H9 (cell line): ENCODE measurements at regions not wholly inside any gene's neighbourhood (a gene's known extent, or its start where the extent isn't known, plus 50 kb on each side); places are given as distances from the start of the nearest gene placed in this dataset.

Source experiments
- DNase-seq: peaks from one replicate; pipeline ENCODE4 v3.0.0-alpha.2; 2017
- H2AFZ ChIP-seq: one replicate; pipeline ENCODE4 v1.6.1; 2013; ENCODE audit warnings: mild to moderate bottlenecking, low read length, control low read depth, moderate library complexity
- H2AK5ac ChIP-seq: 2 replicates; pipeline ENCODE4 v1.6.1; 2013; ENCODE audit warnings: low read length, control low read depth, mixed read lengths; ENCODE audit not compliant: insufficient read length
- H2BK120ac ChIP-seq: one replicate; pipeline ENCODE4 v1.6.1; 2013; ENCODE audit warnings: low read depth, mild to moderate bottlenecking, low read length, control low read depth, inconsistent platforms; ENCODE audit not compliant: poor library complexity, severe bottlenecking
- H2BK12ac ChIP-seq: 2 replicates; pipeline ENCODE4 v1.6.1; 2013; ENCODE audit warnings: low read length, control low read depth, mixed read lengths, low read depth; ENCODE audit not compliant: insufficient read length
- H2BK15ac ChIP-seq: 2 replicates; pipeline ENCODE4 v1.6.1; 2013; ENCODE audit warnings: low read depth, low read length, control low read depth
- H2BK20ac ChIP-seq: one replicate; pipeline ENCODE4 v1.6.1; 2013; ENCODE audit warnings: low read depth, mild to moderate bottlenecking, low read length, control low read depth, inconsistent platforms; ENCODE audit not compliant: poor library complexity, severe bottlenecking
- H2BK5ac ChIP-seq: 2 replicates; pipeline ENCODE4 v1.6.1; 2013; ENCODE audit warnings: low read length, control low read depth, mixed read lengths; ENCODE audit not compliant: insufficient read length
- H3K14ac ChIP-seq: 2 replicates; pipeline ENCODE4 v1.6.1; 2013; ENCODE audit warnings: low read length, control low read depth; ENCODE audit not compliant: insufficient read depth
- H3K18ac ChIP-seq: 2 replicates; pipeline ENCODE4 v1.6.1; 2013; ENCODE audit warnings: low read depth, mild to moderate bottlenecking, mixed read lengths, low read length, control low read depth; ENCODE audit not compliant: insufficient read length
- H3K23ac ChIP-seq: 2 replicates; pipeline ENCODE4 v1.6.1; 2013; ENCODE audit warnings: low read length, control low read depth, mixed read lengths, low read depth; ENCODE audit not compliant: insufficient read length
- H3K23me2 ChIP-seq: 2 replicates; pipeline ENCODE4 v1.6.1; 2013; ENCODE audit warnings: low read depth, mild to moderate bottlenecking, mixed read lengths, low read length, control low read depth; ENCODE audit not compliant: insufficient read length, poor library complexity, severe bottlenecking
- H3K27ac ChIP-seq: 2 replicates; pipeline ENCODE4 v1.5.1; 2013; ENCODE audit warnings: low read length, control low read depth, mixed read lengths, low read depth; ENCODE audit not compliant: insufficient read length
- H3K27me3 ChIP-seq: 2 replicates; pipeline ENCODE4 v1.6.1; 2013; ENCODE audit warnings: low read length, control low read depth, inconsistent platforms; ENCODE audit not compliant: insufficient read depth
- H3K4ac ChIP-seq: 2 replicates; pipeline ENCODE4 v1.6.1; 2013; ENCODE audit warnings: low read depth, mild to moderate bottlenecking, control low read depth, inconsistent platforms, low read length, moderate library complexity
- H3K4me1 ChIP-seq: 2 replicates; pipeline ENCODE4 v1.6.1; 2013; ENCODE audit warnings: low read length, control low read depth, inconsistent platforms; ENCODE audit not compliant: insufficient read depth
- H3K4me2 ChIP-seq: 2 replicates; pipeline ENCODE4 v1.6.1; 2013; ENCODE audit warnings: low read length, control low read depth, mixed read lengths; ENCODE audit not compliant: insufficient read length, insufficient read depth
- H3K56ac ChIP-seq: 2 replicates; pipeline ENCODE4 v1.6.1; 2013; ENCODE audit warnings: low read depth, mild to moderate bottlenecking, mixed read lengths, low read length, control low read depth; ENCODE audit not compliant: insufficient read length
- H3K79me1 ChIP-seq: 2 replicates; pipeline ENCODE4 v1.6.1; 2013; ENCODE audit warnings: low read depth, mild to moderate bottlenecking, moderate library complexity, low read length, control low read depth, inconsistent platforms; ENCODE audit not compliant: insufficient read depth, poor library complexity, severe bottlenecking
- H3K79me2 ChIP-seq: 2 replicates; pipeline ENCODE4 v1.6.1; 2013; ENCODE audit warnings: low read length, control low read depth, inconsistent platforms; ENCODE audit not compliant: insufficient read depth
- H3K9ac ChIP-seq: 2 replicates; pipeline ENCODE4 v1.6.1; 2013; ENCODE audit warnings: low read length, control low read depth, mixed read lengths; ENCODE audit not compliant: insufficient read length; ENCODE audit errors: extremely low read depth
- H3K9me3 ChIP-seq: one replicate; pipeline ENCODE4 v1.6.1; 2013; ENCODE audit warnings: low read depth, low read length, inconsistent platforms; ENCODE audit not compliant: control insufficient read depth
- H3T11ph ChIP-seq: one replicate; pipeline ENCODE4 v1.6.1; 2013; ENCODE audit warnings: mild to moderate bottlenecking, low read length, control low read depth, inconsistent platforms
- H4K20me1 ChIP-seq: one replicate; pipeline ENCODE4 v1.6.1; 2013; ENCODE audit not compliant: control insufficient read depth, insufficient read length, insufficient read depth
- H4K5ac ChIP-seq: 2 replicates; pipeline ENCODE4 v1.6.1; 2013; ENCODE audit warnings: low read depth, mild to moderate bottlenecking, mixed read lengths, low read length, control low read depth; ENCODE audit not compliant: insufficient read length
- H4K8ac ChIP-seq: replicated peaks from 2 replicates; pipeline ENCODE4 v1.6.1; 2013; ENCODE audit warnings: low read length, control low read depth, mixed read lengths, low read depth; ENCODE audit not compliant: insufficient read length
- H4K91ac ChIP-seq: 2 replicates; pipeline ENCODE4 v1.6.1; 2013; ENCODE audit warnings: low read depth, mild to moderate bottlenecking, moderate library complexity, mixed read lengths, low read length, control low read depth; ENCODE audit not compliant: insufficient read length
- H3K27ac Mint-ChIP-seq, 3 experiments: 2 replicates in 2 of 3; 3 replicates in 1 of 3; pipeline ENCODE4 v1.8.0; 2020 to 2021; ENCODE audit warnings: mixed read lengths in 3 of 3, mild to moderate bottlenecking in 1 of 3, moderate library complexity in 1 of 3
- H3K27me3 Mint-ChIP-seq: 2 replicates; pipeline ENCODE4 v1.8.0; 2021; ENCODE audit warnings: low read depth, mild to moderate bottlenecking, moderate library complexity, mixed read lengths
- H3K36me3 Mint-ChIP-seq, 3 experiments: 2 replicates in 2 of 3; 3 replicates in 1 of 3; pipeline ENCODE4 v1.8.0; 2020 to 2021; ENCODE audit warnings: low read depth in 3 of 3, mixed read lengths in 3 of 3; ENCODE audit not compliant: insufficient read depth in 1 of 3
- H3K4me1 Mint-ChIP-seq, 2 experiments: 2 replicates each; pipeline ENCODE4 v1.8.0; 2020; ENCODE audit warnings: mixed read lengths in 2 of 2
- H3K4me3 Mint-ChIP-seq, 2 experiments: 2 replicates in 1 of 2; 3 replicates in 1 of 2; pipeline ENCODE4 v1.8.0; 2020 to 2021; ENCODE audit warnings: mild to moderate bottlenecking in 2 of 2, mixed read lengths in 2 of 2, moderate library complexity in 1 of 2
- H3K9me3 Mint-ChIP-seq, 2 experiments: 2 replicates in 1 of 2; 3 replicates in 1 of 2; pipeline ENCODE4 v1.8.0; 2020; ENCODE audit warnings: mild to moderate bottlenecking in 2 of 2, mixed read lengths in 2 of 2, moderate library complexity in 1 of 2
- WGBS: extraction: QIAGEN DNeasy Blood & Tissue Kit; methylation state at CpG from one replicate; pipeline ENCODE4 v1.1.7; 2013; ENCODE audit warnings: missing lambda C conversion rate, low lambda C conversion rate, mixed read lengths; ENCODE audit not compliant: insufficient read length; ENCODE audit errors: extremely low coverage; 5-methylcytosine and 5-hydroxymethylcytosine counted together
- TF ChIP-seq, protein P1 (sequence below): fragments of 200-600 bp; sonication (generic); conservative IDR thresholded peaks from 3 replicates; pipeline ENCODE4 v1.8.0; 2021; ENCODE audit warnings: antibody characterized with exemption, mild to moderate bottlenecking

DNA sequence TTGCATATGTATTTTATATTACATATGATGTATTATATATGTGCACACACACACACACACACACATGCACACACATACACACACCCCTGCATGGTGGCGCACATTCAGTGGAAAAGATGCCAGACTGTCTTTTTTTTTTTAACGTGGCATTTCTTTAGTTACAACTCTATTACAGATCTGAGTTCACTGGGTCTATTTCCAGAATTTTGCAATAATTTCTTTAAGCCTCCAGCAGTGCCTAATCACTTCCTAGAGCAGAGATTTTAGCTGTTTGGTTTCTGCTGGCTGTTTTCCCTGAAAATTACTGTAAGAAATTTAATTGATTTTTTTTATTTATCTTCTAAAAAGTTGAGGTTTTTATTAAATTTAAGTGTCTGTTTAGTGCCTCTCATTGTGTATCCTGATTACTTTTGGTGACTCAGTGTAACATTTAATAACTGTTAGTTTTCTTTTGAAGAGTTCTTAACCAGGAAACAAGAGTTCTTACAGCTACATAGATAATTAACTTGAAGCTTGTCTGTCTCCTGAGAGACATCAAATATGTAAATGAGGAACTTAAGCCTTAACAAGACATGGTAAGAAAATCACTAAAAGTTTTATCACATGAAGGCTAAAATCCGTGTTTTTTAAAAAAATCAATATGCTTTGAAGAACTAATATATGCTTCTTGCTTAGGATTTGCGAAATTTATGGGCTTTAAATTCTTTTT, 232.0 kb downstream of the MDFIC start:
- no peak overlapping the region for H3K23ac ChIP-seq
- Mint-ChIP-seq H3K9me3 (no peaks in the 10 kb centered on the region), H3K36me3 (no peaks in the 10 kb centered on the region), H3K4me1 (no peaks in the 10 kb centered on the region), H3K4me3 (no peak overlapping the region), H3K27me3 (no peaks in the 10 kb centered on the region), H3K27ac (no peak overlapping the region)
- no peak overlapping the region for H3T11ph ChIP-seq
- WGBS: no CpG with 5 or more reads among the region's 4 CpGs
- no peaks in the 10 kb centered on the region for H3K9me3 ChIP-seq
- H2BK120ac ChIP-seq: no peak overlapping the region
- no peak overlapping the region for H3K9ac ChIP-seq
- DNase-seq: no peak
- no peaks in the 10 kb centered on the region for H3K23me2 ChIP-seq
- no peak overlapping the region for H2AK5ac ChIP-seq
- TF ChIP-seq, protein P1, sequence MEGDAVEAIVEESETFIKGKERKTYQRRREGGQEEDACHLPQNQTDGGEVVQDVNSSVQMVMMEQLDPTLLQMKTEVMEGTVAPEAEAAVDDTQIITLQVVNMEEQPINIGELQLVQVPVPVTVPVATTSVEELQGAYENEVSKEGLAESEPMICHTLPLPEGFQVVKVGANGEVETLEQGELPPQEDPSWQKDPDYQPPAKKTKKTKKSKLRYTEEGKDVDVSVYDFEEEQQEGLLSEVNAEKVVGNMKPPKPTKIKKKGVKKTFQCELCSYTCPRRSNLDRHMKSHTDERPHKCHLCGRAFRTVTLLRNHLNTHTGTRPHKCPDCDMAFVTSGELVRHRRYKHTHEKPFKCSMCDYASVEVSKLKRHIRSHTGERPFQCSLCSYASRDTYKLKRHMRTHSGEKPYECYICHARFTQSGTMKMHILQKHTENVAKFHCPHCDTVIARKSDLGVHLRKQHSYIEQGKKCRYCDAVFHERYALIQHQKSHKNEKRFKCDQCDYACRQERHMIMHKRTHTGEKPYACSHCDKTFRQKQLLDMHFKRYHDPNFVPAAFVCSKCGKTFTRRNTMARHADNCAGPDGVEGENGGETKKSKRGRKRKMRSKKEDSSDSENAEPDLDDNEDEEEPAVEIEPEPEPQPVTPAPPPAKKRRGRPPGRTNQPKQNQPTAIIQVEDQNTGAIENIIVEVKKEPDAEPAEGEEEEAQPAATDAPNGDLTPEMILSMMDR: no peak
- no peak overlapping the region for H2BK12ac ChIP-seq
- H3K27me3 ChIP-seq: no peaks in the 10 kb centered on the region
- H2BK15ac ChIP-seq: no peak overlapping the region
- H3K79me1 ChIP-seq: no peaks in the 10 kb centered on the region
- no peak overlapping the region for H4K8ac ChIP-seq
- H3K4me2 ChIP-seq: no peak overlapping the region
- H4K91ac ChIP-seq: no peak overlapping the region
- H3K4me1 ChIP-seq: no peaks in the 10 kb centered on the region
- no peak overlapping the region for H3K14ac ChIP-seq
- no peaks in the 10 kb centered on the region for H3K79me2 ChIP-seq
- H3K4ac ChIP-seq: no peak overlapping the region
- no peaks in the 10 kb centered on the region for H4K20me1 ChIP-seq
- H3K18ac ChIP-seq: no peak overlapping the region
- no peak overlapping the region for H2AFZ ChIP-seq
- H2BK5ac ChIP-seq: no peak overlapping the region
- H3K56ac ChIP-seq: no peak overlapping the region
- H3K27ac ChIP-seq: no peak overlapping the region
- no peak overlapping the region for H2BK20ac ChIP-seq
- H4K5ac ChIP-seq: no peak overlapping the region
